ENCODE measurements at regions not wholly inside any gene's neighbourhood (a gene's known extent, or its start where the extent isn't known, plus 50 kb on each side); places are given as distances from the start of the nearest gene placed in this dataset.

- no peak overlapping the region for H3K4me3 ChIP-seq (ENCODE audit: low read length)
- TF ChIP-seq CTCF (conservative IDR thresholded peaks at IDR 0.05; ENCODE audit: low read depth, low read length): no peak
- no peak for DNase-seq (ENCODE audit: low read depth)
Measured at GRCh38 chrX:13499736-13500135, 69.7 kb upstream of the EGFL6 start.

- no peak overlapping the region for H3K4me3 ChIP-seq (ENCODE audit: low read length)
- TF ChIP-seq CTCF (conservative IDR thresholded peaks at IDR 0.05; ENCODE audit: low read depth, low read length): no peak
- no peak for DNase-seq (ENCODE audit: low read depth)
Measured at GRCh38 chrX:13498238-13498637, 71.2 kb upstream of the EGFL6 start.

- TF ChIP-seq CTCF (conservative IDR thresholded peaks at IDR 0.05; ENCODE audit: low read depth, low read length): no peak
- no peak for DNase-seq (ENCODE audit: low read depth)
- no peak overlapping the region for H3K4me3 ChIP-seq (ENCODE audit: low read length)
Measured at GRCh38 chrX:13495232-13495631, 74.2 kb upstream of the EGFL6 start.

GRCh38 chrX:13494562-13494961 is 74.8 kb upstream of the EGFL6 start:
- no peak overlapping the region for H3K4me3 ChIP-seq (ENCODE audit: low read length)
- DNase-seq (ENCODE audit: low read depth): no peak
- no peak for TF ChIP-seq CTCF (conservative IDR thresholded peaks at IDR 0.05; ENCODE audit: low read depth, low read length)

GRCh38 chrX:13493659-13494058 is 75.7 kb upstream of the EGFL6 start:
- no peak overlapping the region for H3K4me3 ChIP-seq (ENCODE audit: low read length)
- no peak for DNase-seq (ENCODE audit: low read depth)
- TF ChIP-seq CTCF (conservative IDR thresholded peaks at IDR 0.05; ENCODE audit: low read depth, low read length): no peak

- H3K4me3 ChIP-seq (ENCODE audit: low read length): no peak overlapping the region
- no peak for DNase-seq (ENCODE audit: low read depth)
- TF ChIP-seq CTCF (conservative IDR thresholded peaks at IDR 0.05; ENCODE audit: low read depth, low read length): no peak
Measured at GRCh38 chrX:13492286-13492685, 77.1 kb upstream of the EGFL6 start.

GRCh38 chrX:13491061-13491460 is 78.3 kb upstream of the EGFL6 start:
- no peak for DNase-seq (ENCODE audit: low read depth)
- no peak for TF ChIP-seq CTCF (conservative IDR thresholded peaks at IDR 0.05; ENCODE audit: low read depth, low read length)
- H3K4me3 ChIP-seq (ENCODE audit: low read length): no peak overlapping the region
